Glomerular visceral epithelial cell (primary cell): ENCODE measurements at regions not wholly inside any gene's neighbourhood (a gene's known extent, or its start where the extent isn't known, plus 50 kb on each side); places are given as distances from the start of the nearest gene placed in this dataset.
"Not testable (repeated sequence)": the region's sequence is repeated elsewhere in the genome, so short reads cannot be mapped to it uniquely, and the experiment has no call there.

ENCODE experiments used
- DNase-seq: peaks from one replicate; pipeline ENCODE4 v3.0.0-alpha.2; 2016; ENCODE audit errors: extremely low spot score

GRCh38 chr20:48051794-48052474, 266.7 kb upstream of the SULF2 start:
- DNase-seq = peak; percentile 22

GRCh38 chr20:48049641-48050040, 264.4 kb upstream of the SULF2 start:
- no peak for DNase-seq

DNA sequence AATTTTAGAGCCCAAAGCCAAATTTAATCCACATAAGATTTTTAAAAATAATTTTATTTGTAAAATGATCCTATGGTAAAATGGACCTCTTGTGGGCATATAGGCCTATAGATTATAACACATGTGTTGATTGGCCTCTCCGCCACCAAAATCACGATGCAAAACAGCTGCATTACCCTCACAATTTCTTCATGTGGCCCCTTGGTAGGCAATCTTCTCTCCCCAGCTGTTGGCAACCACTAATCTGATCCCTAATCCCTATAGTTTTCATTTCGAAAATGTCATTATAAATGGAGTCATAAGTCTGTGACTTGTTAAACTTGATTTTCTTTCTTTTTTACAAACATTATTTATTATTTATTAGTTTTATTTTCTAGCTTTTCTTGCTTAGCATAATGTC, 263.9 kb upstream of the SULF2 start:
- no peak for DNase-seq

GRCh38 chr20:48047447-48047846, 262.2 kb upstream of the SULF2 start:
- no peak for DNase-seq

- DNase-seq = no peak
Observed at GRCh38 chr20:48042628-48043027, 257.3 kb upstream of the SULF2 start.

DNA sequence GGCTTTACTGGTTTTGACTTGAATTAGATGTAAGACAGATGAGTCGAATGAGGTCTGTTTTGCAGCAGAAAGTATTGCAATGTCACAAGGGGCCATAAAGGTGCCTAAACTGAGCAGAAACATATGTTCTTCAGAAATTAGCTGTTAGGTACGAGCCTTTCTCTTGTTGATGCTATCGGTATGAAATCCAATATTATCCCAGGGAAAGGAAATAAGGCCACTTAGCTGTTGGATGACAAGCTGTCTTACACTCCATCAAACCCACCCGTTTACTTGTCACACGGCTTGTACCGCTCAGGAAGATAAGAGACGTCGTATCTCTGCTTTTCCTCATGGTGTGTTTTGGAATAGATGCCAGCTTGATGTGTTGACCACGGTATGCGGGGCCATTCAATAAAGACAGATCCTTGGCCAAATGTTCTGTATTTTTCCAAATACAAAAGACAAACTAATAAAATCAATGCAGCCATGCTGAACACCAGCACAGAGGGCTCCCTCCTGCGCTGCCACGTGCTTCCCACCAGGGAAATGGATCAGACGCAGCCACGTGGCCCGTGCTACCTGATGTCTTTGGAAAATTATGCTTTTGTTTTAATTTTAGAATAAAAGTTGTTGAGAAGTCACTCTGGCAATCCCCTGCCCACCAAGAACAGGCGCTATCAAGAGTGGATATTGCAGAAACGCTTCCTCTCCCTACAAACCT, 255.9 kb upstream of the SULF2 start:
- no peak for DNase-seq

GRCh38 chr20:48040491-48040890, 255.2 kb upstream of the SULF2 start:
- no peak for DNase-seq

GRCh38 chr20:48040051-48040450, 254.8 kb upstream of the SULF2 start:
- no peak for DNase-seq

GRCh38 chr20:48039514-48039913, 254.2 kb upstream of the SULF2 start:
- DNase-seq = no peak

GRCh38 chr20:48038713-48039112, 253.4 kb upstream of the SULF2 start:
- DNase-seq = no peak

DNA sequence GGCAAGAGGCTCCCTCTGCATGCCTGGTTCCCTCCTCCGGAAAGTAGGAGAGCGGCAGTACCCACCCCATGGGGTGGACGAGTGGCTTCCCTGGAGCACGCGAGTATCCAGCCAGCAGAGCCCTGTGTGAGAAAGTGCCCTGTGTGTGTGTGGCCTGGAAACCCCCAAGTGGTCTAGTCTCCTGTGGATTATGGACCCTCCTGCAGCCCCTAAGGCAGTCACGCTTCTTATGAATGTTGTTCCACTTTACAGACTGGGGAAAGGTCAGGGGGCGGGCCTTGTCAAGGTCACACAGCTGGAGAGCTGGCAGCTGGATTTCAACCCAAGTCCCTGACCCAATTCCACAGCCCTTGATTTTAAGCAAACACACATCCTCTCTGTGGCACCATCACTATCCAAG, 252.5 kb upstream of the SULF2 start:
- DNase-seq = not testable (repeated sequence)

DNA sequence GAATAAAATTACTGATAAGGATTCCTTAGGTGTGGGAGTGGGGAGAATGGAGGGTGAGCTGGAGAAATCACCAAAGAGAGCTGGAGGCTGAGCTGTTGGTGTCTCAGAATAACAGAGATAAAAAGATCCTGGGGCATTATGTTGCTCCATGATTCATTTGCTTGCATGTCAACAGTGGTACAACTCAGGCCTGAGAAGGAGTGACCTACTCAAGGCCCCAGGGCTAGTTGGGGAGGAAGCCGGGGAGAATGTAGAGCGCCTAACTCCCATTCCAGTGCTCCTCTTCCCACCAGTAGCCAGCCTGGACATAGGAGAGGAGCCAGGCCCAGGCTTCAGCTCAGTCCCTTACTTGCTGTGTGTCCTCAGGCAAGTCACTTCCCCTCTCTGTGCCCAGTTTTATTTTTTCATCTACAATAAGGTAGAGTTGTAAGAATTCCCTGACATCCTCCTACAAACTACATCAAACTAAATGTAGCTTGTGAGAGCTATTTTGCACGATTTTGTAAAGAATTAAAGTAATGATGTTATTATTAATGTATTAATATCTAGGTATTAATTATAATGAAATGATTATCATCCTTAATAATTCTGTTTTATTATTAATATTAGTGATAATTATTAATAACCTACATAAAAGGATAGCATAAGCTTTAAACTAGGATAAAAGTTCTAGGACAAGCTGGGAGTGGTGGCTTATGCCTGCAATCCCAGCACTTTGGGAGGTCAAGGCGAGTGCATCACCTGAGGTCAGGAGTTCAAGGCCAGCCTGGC, 250.9 kb upstream of the SULF2 start:
- no peak for DNase-seq

DNA sequence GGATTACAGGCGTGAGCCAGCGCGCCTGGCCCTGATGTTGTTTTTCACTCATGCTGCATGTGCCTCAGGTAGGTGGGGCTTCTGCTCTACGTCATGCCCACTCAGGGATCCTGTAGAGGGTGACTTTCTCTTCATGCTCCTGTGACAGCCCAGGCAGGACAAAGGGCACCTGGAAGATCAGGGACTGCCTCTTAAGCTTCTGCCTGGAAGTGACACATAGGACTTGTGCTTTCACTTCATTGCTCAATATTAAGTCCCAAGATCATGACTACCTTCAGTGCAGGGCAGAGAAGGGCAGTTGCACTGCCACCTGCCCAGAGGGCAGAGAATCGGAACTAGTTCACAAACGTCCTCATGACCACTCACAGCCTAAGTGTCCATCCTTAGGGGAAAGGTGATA, 249.5 kb upstream of the SULF2 start:
- no peak for DNase-seq

GRCh38 chr20:48033005-48033404, 247.7 kb upstream of the SULF2 start:
- not testable (repeated sequence) for DNase-seq

DNA sequence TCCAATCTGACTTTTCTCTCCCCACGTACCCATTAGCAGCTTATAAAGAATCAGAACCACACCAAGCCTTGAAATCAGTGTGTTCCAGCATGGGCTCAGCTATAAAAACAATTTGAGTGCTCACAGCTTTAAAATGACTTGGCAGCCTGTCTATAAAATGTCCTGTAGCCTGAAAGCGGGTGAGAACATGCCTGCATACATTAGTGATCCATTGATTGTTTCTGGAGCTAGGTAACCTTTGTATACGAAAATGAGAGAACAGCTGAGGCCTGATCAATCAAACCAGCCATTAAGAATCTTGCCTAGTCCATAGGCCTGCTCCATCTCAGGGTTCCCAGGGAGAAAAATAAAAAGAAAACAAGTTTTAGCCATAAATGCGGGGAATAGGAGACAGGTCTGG, 245.8 kb upstream of the SULF2 start:
- DNase-seq = no peak

GRCh38 chr20:48026981-48027592, 241.8 kb upstream of the SULF2 start:
- DNase-seq = no peak

GRCh38 chr20:48025661-48026060, 240.4 kb upstream of the SULF2 start:
- no peak for DNase-seq

DNA sequence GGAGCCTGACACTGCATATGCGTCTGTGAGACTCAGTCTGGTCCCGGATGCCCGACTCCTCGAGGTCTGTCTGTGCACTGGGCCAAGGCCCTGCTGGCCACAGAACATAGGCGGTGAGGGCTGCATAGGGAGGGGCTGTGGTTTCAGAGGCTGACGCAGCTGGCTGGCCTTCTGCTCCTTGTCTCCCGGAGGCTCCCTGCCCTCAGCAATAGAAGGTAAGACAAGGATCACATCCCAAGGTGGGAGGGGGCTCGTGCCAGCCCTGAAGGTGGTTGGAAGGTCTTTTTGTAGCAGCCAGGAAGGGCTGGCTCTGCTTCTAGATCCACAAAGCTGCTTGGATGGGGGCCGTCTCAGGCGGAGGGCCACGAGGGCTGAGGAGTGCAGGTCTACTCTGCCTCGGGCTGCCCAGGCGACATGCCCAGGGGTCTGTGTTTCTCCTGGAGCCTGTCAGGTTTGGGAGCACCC, 239.8 kb upstream of the SULF2 start:
- DNase-seq = peak; percentile 65

GRCh38 chr20:48024539-48024938, 239.3 kb upstream of the SULF2 start:
- DNase-seq = no peak

DNA sequence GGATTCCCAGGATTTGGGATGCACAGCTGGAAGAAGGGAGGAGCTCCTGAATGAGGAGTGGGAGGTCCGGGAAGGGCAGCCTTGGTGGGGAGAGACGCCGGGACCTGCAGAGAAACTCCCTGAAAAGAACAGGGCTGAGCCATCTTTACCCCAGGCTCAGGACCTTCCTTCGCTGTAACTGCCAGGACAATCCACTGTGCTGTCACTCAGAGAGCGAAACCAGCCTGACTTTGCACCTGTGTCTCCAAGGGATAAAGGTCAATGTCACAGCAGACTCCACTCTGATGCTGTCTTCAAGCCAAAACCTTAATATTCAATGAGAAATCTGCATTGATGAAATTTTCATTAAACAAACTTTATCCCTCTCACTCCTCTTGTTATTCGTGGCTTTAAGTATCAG, 235.4 kb upstream of the SULF2 start:
- DNase-seq = not testable (repeated sequence)

DNA sequence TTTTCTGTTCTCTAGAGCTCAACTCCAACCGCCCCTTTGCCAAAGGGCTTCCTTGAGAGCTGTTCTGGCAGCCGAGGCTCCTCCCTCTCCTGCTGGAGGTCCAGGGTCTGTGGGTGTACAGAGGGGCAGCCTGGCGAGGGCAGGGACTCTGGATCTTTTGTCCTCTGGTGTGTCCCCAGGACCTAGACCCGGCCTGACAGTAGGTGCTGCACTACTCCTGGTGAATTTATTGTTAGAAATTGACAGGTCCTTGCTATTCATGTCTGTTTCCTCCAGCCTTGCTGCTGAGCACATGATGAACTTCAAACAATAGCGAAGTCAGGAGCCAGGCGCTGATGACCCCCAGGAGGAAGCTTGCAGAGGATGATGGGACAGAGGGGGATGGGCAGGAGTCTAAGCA, 234.7 kb upstream of the SULF2 start:
- DNase-seq = no peak

GRCh38 chr20:48019496-48019895, 234.2 kb upstream of the SULF2 start:
- DNase-seq = no peak
